Caco-2 (cell line): ENCODE measurements at regions not wholly inside any gene's neighbourhood (a gene's known extent, or its start where the extent isn't known, plus 50 kb on each side); places are given as distances from the start of the nearest gene placed in this dataset.

ENCODE experiments used
- BruUV-seq: library from RNA; stranded (reverse); fragments of 400-500 nt; replicated peaks from 2 replicates; lab custom pipeline; 2021; lab: Mats Ljungman, UMichigan
- CTCF ChIA-PET: fragments of 300-600 bp; sonication (Branson Sonifier 250); formaldehyde crosslinking; loops from one replicate; lab custom pipeline; 2022; ENCODE audit warnings: antibody characterized with exemption; lab: Charles Lee
- POLR2A ChIA-PET: fragments of 300-600 bp; sonication (Branson Sonifier 250); formaldehyde crosslinking; loops from one replicate; lab custom pipeline; 2022; ENCODE audit warnings: antibody characterized with exemption; lab: Charles Lee
- DNase-seq, 2 experiments: peaks; one replicate each; pipeline versions ENCODE4 v3.0.0 to v3.0.0-alpha.2; 2020 to 2022
- H3K27me3 ChIP-seq: replicated peaks from 2 replicates; pipeline ENCODE4 v1.6.0; 2011; ENCODE audit warnings: low read length; ENCODE audit not compliant: control insufficient read depth, insufficient read depth
- H3K36me3 ChIP-seq: 2 replicates; pipeline ENCODE4 v1.5.1; 2011; ENCODE audit warnings: low read length; ENCODE audit not compliant: control insufficient read depth, insufficient read depth
- H3K4me1 ChIP-seq: fragments of 250-450 bp; sonication (Bioruptor Pico); 2 replicates; pipeline ENCODE4 v1.5.1; 2020; ENCODE audit warnings: mild to moderate bottlenecking
- H3K4me3 ChIP-seq: 2 replicates; pipeline ENCODE4 v1.5.1; 2011; ENCODE audit warnings: low read depth, mild to moderate bottlenecking, control low read depth, low read length
- H3K9me3 ChIP-seq: fragments of 250-450 bp; sonication (Bioruptor Pico); 2 replicates; pipeline ENCODE4 v1.5.1; 2020; ENCODE audit warnings: mild to moderate bottlenecking, moderate library complexity
- H3K27ac Mint-ChIP-seq: one replicate; pipeline ENCODE4 v1.8.0; 2022; ENCODE audit warnings: mixed read lengths; ENCODE audit not compliant: unreplicated experiment
- H3K27me3 Mint-ChIP-seq: one replicate; pipeline ENCODE4 v1.8.0; 2022; ENCODE audit warnings: mixed read lengths; ENCODE audit not compliant: insufficient read depth, unreplicated experiment
- H3K36me3 Mint-ChIP-seq: one replicate; pipeline ENCODE4 v1.8.0; 2022; ENCODE audit warnings: mild to moderate bottlenecking, mixed read lengths; ENCODE audit not compliant: insufficient read depth, unreplicated experiment
- H3K4me1 Mint-ChIP-seq: one replicate; pipeline ENCODE4 v1.8.0; 2022; ENCODE audit warnings: low read depth, mixed read lengths; ENCODE audit not compliant: unreplicated experiment
- H3K4me3 Mint-ChIP-seq: one replicate; pipeline ENCODE4 v1.8.0; 2022; ENCODE audit warnings: mild to moderate bottlenecking, moderate library complexity, mixed read lengths; ENCODE audit not compliant: unreplicated experiment
- H3K9me3 Mint-ChIP-seq: one replicate; pipeline ENCODE4 v1.8.0; 2022; ENCODE audit warnings: mixed read lengths; ENCODE audit not compliant: unreplicated experiment
- intact Hi-C: fragments of 100-400 bp; cut with micrococcal nuclease; formaldehyde crosslinking; loops from one replicate; pipeline ENCODE4 v1.10.0; 2022; ENCODE audit not compliant: unreplicated experiment
- TF ChIP-seq, protein P1 (sequence below), 2 experiments: fragments of 200-600 bp in 1 of 2; IDR thresholded peaks; 1 replicate in 1 of 2; 2 replicates in 1 of 2; pipeline versions ENCODE4 v1.5.1 to v1.8.0; 2011 to 2022; ENCODE audit warnings: antibody characterized with exemption in 1 of 2, control low read depth in 1 of 2, inconsistent platforms in 1 of 2, low read depth in 1 of 2, low read length in 1 of 2, mild to moderate bottlenecking in 1 of 2, moderate library complexity in 1 of 2; ENCODE audit not compliant: insufficient read depth in 1 of 2, severe bottlenecking in 1 of 2, unreplicated experiment in 1 of 2

DNA sequence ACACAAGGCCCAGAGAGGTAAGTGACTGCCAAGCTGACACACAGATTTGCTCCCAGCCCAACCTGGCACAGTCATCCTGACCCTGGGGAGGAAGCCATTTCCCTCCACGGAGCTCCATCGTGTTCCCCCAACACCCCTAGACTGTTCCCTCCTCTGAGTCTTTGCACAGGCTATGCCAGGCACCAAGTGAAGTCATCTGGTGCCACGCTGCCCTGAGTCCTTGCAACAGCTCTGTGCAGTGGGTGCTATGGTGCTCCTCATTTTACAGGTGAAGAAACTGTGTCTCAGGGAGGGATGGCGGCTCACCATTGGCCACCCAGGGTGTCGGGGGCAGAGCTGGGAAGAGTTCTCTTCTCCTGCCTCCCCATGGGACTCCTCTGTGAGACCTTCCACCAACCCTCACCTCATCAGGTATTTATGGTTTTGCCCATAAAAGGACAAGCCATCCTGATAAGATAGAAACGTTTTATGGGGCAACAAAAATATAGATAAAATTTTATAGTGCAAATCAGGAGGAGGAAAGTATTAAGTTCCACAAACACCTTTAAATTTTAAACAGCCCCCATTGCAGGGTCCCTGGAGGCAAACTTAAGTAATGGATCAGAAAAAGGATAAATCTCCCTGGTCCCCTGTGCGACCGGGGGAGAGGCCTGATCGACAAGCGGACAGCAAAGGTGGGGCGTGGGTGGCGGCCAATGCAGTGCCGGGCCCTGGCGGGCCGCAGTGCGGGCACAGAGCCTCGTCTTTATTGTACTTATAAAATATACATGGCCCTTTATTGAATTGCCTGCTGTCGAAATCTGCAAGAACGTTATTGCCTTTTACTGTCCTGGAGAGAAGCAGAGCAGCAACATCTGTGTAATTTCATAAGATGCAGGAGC, 50.2 kb upstream of the ZBTB43 start:
- Mint-ChIP-seq H3K36me3 (no peaks in the 10 kb centered on the region), H3K27ac (no peak overlapping the region), H3K4me3 (no peak overlapping the region), H3K9me3 (no peaks in the 10 kb centered on the region), H3K4me1 (no peaks in the 10 kb centered on the region), H3K27me3 (peaks cover 8% of the 10 kb centered on the region)
- H3K9me3 ChIP-seq: no peaks in the 10 kb centered on the region
- no peaks in the 10 kb centered on the region; the same call in 1 of the 2 replicates for H3K27me3 ChIP-seq
- no TSS peak for BruUV-seq
- intact Hi-C loops: no loop called here
- H3K4me1 ChIP-seq: peaks cover 7% of the 10 kb centered on the region
- no peak overlapping the region for H3K4me3 ChIP-seq
- TF ChIP-seq, protein P1, sequence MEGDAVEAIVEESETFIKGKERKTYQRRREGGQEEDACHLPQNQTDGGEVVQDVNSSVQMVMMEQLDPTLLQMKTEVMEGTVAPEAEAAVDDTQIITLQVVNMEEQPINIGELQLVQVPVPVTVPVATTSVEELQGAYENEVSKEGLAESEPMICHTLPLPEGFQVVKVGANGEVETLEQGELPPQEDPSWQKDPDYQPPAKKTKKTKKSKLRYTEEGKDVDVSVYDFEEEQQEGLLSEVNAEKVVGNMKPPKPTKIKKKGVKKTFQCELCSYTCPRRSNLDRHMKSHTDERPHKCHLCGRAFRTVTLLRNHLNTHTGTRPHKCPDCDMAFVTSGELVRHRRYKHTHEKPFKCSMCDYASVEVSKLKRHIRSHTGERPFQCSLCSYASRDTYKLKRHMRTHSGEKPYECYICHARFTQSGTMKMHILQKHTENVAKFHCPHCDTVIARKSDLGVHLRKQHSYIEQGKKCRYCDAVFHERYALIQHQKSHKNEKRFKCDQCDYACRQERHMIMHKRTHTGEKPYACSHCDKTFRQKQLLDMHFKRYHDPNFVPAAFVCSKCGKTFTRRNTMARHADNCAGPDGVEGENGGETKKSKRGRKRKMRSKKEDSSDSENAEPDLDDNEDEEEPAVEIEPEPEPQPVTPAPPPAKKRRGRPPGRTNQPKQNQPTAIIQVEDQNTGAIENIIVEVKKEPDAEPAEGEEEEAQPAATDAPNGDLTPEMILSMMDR (IDR thresholded peaks at IDR 0.05; ENCODE audit: insufficient read depth in 1 of 2, low read depth in 1 of 2, low read length in 1 of 2, severe bottlenecking in 1 of 2, unreplicated experiment in 1 of 2): no peak
- ChIA-PET CTCF (no interaction called here), POLR2A (no interaction called here)
- no peak for DNase-seq
- no peaks in the 10 kb centered on the region for H3K36me3 ChIP-seq
